HG03469 (cell line): ENCODE measurements at regions not wholly inside any gene's neighbourhood (a gene's known extent, or its start where the extent isn't known, plus 50 kb on each side); places are given as distances from the start of the nearest gene placed in this dataset.
"Not testable (repeated sequence)": the region's sequence is repeated elsewhere in the genome, so short reads cannot be mapped to it uniquely, and the experiment has no call there.

ENCODE experiments used
- ATAC-seq: cut with Tn5 transposase; IDR thresholded peaks from one replicate; pipeline ENCODE4 v1.9.1; 2021; ENCODE audit warnings: mild to moderate bottlenecking, moderate library complexity, moderate number of reproducible peaks; ENCODE audit not compliant: unreplicated experiment

DNA sequence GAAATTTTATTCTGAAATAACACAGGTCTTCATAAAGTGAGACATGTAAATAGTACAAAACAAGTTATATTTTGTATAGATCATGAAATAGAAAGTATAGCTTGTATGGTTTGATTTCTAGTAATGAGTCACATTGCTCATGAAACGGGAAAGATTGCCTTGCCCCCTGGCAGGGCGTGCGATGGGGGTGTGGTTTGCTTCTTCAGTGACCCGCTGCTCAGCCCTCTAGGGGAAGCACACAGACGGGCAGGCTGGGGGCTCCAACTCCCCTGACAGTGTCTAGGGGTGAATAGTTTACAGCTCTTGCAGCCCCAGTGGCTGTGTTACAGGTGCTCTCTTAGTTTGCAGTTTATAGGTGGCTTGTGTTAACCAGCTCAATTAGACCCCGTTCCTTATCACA is 170.5 kb upstream of the RGS17 start:
- no peak for ATAC-seq

DNA sequence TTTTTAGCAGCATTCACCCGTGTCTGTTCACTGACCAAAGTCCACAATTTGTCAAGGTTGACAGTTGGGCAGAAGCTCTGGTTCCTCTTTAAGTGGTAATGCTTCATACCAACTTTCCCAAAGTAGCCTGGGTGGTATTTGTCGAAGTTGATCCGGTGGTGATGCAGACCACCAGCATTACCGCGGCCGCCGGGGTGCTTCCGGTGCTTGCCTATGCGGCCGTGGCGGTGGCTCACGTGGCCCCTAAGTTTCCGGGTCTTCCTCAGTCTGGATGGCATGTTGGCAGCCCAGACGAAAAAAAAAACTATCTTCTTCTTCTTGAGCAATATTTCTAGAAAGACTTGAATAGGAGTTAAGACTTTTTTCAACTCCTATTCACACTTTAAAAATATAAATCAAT is 151.4 kb upstream of the RGS17 start:
- ATAC-seq = not testable (repeated sequence)

DNA sequence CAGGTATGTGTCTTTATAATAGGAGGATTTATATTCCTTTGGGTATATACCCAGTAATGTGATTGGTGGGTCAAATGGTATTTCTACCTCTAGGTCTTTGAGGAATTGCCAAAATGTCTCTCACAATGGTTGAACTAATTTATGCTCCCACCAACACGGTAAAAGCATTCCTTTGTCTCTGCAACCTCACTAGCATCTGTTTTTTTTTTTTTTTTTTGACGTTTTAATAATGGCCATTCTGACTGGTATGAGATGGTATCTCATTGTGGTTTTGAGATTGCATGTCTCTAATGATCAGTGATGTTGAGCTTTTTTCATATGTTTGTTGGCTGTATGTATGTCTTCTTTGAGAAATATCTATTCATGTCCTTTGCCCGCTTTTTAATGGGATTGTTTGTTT is 144.9 kb upstream of the RGS17 start:
- ATAC-seq = no peak

DNA sequence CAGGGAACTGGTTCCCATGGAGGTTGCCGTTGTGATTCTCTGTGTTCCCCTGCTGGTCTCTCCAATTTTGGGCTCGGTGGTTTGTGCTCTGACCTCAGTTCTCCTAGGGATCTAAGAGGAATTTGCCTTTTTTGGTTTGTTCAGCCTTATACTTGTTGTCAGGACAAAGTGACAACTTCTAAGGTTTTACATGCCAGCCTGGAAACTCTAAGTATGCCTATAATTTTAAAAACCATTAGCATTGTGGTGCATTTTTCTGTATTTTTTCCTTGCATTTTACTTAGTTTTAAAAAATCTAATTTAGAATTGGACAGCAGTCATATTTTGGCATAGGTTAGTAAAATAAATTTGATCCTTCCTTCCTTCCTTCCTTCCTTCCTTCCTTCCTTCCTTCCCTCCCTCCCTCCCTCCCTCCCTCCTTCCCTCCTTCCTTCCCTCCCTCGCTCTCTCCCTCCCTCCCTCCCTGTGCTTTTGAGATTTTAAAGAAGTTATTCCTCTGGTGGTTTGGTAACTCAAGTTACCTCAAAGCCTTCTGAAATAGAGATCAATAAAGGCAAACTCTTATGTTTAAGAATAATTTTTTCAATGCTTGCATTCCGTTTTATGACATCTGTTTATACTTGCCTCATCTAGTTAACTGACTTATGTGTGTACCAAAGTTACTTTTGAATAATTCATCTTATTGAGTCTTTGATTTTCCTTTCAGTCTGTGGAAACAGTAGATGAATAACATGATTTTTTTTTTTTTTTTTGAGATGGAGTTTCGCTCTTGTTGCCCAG is 141.3 kb upstream of the RGS17 start:
- no peak for ATAC-seq

DNA sequence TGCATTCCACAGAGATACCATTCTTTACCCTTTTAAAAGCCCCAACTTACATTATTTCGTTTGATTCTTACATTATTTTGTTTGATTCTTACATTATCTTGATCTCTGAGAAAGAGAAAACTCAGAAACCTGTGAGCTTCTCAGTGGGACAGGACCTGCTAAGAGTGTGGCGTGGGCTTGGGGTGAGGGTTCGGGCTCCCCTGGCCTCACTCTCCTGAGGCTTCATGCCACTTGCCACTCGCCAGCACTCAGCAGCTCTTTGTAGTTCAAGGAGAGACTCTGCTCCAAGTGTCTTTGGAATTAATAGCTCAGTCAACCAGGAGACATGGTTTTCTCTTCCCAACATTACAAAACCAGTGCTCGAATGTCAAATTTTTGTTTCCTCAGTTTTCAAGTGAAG is 132.4 kb upstream of the RGS17 start:
- ATAC-seq = no peak

DNA sequence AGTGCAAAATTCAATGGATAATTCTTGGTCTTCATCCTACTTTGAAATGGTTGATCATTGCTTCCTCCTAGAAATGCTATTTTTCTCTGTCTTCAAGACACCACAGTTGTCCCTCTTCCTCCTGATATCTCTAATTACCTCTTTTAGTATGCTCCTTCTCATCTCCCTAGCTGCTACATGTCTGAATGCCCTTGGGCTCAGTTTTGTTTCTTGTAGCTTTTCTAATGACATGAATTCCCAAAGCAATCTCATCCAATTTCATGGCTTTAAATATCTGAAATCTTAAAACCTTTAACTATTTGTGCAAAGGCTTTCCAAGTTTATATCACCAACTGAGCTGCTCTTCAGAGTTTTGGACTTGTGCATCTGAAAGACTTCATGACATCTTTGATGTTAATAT is 120.2 kb upstream of the RGS17 start:
- no peak for ATAC-seq

DNA sequence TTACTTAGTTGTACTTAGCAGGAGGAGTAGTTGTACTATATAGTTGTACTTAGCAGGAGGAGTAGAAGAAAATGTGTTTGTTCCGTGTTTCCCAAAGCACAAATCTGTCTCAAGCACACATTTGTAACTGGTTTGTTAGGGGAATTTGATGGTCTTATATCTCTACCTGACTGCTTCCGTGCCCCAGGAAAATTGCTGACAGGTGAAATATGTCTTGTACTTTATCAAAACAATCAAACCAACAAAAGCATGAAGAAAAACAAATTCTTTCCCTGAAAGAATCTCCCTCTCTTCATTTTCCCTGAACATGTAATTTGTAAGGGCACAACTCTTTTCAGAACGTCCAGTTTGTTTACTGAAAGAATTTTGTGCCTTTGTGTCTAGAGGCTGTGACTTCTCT is 106.6 kb upstream of the RGS17 start:
- ATAC-seq = no peak

DNA sequence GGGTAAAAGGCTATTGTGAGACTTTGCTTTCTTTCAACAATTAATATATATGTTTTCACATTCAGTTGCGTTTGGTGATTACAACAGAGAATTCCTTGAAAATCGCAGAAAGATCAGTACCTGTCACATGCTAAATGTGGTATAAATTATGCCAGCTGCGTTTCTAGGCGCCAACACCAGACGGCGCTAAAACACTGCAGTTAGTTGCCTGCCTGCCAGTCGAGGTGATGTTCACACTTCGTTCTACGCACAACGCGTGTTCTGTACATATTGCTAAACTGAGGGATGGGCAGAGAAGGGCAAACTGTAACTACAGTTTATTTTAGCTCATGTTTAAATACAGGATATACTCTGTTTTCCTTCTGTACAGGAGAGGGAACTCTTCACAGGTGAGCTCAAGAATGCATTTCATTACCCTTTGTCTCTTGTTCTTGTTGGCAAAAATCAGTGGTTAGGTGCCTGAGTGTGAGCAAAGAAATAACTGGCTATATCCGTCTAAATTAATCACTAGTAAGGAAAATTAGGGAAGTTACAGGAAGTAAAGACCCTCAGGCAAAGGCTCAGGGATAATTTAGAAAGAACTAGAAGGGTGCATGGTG is 100.1 kb upstream of the RGS17 start:
- ATAC-seq = no peak

DNA sequence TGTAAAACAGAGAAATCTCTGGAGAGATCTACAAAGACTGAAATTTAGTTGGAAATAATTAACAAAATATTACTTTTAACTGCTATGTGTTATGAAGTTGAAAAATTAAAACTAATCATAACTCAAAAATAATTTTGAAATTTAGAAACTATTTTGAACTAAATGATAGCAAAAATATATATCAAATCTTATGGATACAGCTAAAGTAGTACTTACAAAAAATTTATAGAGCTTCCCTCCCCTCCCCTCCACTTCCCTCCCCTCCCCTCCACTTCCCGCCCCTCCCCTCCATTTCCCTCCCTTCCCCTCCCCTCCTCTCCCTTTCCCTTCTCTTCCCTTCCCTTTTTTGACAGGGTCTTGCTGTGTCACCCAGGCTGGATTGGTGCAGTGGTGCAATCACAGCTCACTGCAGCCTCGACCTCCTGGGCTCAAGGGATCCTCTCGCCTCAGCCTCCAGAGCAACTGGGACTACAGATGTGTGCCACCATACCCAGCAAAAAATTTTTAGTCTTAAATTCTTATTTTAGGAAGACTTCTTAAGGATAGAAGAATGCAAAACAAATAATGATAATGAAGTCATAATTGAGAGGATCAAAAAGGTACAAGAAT is 87.2 kb upstream of the RGS17 start:
- no peak for ATAC-seq

DNA sequence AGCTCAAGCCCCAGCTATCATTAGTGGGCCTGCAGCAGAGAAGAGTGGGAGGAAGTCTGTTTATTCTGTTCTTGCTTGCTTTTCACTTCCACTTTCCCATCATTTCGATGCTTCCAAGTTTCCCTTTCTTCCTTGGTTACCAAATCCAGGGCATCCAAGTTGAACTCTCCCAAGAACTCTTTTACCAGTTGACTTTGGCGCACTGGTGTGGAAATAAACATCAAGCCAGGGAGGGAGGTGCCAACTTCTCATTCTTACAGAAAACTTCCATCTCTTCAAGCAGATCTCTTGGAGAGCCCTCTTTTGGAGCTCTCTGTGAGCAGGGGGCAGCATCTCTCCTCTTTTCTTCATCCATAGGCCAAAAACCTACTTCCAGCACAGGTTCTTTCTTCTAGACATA is 85.7 kb upstream of the RGS17 start:
- ATAC-seq = no peak

DNA sequence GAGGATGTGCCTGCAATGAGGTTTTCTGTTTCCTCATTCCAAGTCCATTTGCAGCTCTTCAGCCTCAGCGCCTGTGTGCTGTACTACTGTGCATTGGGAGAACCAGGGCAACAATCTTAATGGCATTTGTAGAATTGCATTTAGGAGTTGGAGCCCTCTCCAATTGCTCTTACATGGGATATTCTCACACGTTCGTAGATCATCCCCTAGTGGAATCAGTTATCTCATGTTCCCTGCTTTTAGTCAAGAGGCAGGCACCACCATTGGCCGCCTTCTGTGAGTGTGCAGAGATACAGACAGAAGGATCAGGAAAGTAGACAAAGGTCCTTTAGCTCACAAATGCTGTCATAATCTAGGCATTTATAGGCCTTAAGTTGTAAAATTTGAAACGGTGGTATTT is 84.2 kb upstream of the RGS17 start:
- ATAC-seq = no peak

DNA sequence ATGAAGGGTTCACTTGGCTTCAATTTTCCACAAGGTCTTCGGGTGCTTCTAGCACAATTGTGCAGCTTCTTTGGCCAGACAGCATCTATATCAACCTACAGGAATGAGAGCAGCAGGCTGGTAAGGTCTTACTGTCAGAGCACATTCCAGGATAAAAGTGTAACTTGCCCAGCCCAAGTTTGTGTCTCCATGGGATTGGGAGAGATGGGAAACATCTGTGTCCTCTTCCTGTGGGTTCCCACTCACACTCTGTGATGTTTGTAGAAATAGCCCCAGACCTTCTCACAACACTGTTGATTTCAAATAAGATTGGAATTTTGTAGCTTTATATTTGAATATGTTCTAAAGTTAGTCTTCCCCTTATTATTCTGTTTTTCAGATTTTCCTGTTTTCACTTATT is 83.4 kb upstream of the RGS17 start:
- ATAC-seq = no peak

DNA sequence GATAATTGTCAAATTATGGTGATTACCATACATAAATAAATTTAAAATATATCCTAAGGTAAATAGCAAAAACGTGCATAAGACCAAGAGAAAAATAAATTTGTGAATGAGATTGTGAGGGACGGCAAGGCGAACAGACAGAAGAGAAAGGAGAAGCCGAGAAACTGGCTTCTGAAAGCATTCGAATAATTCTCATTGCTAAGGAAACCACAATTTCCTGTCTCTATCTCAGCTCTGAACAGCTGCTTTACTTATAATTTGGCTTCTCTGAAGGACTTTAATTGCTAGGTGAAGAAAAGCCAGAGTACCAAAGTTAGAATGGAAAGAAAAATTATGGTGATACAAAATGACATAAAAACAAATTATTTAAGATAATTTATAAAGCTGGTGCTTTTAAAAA is 79.0 kb upstream of the RGS17 start:
- peak; percentile 85 for ATAC-seq

DNA sequence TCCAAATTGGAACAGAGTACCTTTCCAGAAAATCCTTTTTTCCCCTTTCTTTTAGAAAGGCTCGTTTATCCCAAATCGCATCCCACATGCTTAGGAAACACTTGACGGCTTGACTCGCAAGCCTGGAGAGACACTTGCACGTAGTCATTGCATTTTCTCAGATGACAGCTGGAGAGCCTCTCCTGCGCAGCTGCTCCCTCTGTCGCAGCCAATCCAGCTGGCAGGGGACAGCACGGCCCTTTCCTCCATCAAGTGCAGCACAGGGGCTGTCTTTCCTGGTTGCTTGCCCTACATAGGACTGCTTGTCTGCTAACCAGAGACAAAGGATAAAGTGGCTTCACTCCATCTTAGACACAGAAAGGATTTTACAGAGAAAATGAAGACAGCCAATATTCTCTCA is 77.6 kb upstream of the RGS17 start:
- ATAC-seq = no peak

DNA sequence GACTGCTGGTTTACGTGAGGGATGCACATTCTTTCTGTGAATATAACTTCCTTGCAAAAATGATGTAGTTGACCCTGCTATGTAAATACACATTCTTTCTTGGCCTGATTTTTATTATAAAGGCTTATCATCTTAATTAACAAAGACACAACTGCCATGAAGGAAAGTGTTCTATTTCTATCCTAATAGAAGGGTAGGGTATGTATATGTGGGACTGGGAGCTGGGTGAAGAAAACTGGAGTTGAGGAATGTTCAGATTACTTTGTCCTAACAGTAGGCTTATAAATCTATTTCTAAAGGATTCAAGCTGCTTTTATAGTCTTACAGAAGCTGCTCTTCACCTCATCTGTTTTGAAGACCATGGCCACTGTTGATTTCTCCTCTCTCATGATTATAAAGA is 76.5 kb upstream of the RGS17 start:
- no peak for ATAC-seq

DNA sequence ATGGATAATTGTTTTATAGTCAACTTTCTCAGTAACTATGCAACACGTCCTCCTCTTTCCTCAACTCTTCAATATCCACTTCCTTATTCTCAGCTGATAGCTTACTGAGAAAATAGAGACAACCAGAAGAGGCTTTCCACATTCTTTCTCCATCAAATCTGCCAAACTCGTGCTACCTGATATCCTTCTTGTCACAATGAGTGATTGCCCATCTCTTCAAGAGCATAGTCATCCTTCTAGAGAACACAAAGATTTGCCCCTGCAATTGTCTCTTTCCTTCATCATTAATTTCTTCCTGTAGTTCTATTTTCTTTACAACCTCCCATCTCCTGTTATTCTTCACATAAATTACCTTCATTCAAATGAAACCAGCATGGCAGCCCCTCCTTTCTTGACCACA is 75.9 kb upstream of the RGS17 start:
- ATAC-seq = no peak

DNA sequence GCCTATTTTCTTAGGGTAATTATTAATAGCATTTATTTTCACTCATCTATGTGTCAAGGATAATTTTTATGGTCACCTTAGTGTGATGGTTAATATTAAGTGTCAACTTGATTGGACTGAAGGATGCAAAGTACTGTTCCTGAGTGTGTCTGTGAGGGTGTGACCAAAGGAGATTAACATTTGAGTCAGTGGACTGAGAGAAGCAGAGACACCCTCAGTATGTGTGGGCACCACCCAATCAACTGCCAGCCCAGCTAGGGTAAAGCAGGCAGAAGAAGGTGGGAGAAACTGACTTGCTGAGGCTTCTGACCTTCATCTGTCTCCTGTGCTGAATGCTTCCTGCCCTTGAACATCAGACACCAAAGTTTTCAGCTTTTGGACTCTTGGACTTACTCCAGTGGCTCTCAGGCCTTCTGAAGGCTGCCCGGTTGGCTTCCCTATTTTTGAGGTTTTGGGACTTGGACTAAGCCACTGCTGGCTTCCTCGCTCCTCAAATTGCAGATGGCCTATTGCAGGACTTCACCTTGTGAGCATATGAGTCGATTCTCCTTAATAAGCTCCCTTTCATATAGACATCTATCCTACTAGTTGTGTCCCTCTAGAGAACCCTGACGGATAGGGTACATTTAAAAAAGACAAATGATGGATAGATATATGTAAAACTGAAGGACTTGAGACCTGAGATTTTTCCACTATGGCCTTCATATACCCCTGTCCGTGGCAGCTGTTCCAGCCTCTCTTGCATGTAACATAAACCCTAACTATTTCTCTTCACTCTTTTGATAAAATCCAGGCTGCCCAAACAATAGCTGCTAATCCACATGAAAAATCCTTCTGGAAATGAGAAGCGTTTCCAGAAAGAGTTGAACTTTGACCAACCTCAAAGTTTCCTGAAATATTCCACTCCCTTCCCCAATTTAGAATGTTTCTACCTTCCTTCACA is 62.1 kb upstream of the RGS17 start:
- ATAC-seq = no peak

DNA sequence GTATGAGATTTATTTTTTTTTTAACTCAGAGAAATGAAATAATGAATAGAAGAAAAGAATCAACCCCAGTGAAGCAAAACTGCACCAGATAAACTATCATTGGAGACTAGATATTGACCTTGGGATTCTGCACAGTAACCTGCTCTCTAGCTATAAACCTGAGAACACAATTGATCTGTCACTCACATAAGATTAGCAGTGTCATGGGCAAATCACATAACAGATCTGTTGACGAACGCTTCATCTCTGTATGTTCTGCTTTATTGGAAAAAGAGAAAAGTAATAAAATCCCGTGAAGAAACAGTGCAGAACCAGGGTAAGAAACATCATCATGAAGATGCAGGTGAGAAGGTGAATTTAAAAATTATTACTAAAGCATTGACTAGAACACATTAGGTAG is 52.8 kb upstream of the RGS17 start:
- no peak for ATAC-seq
